Inflammatory macrophage treated with lipopolysaccharide for 4 hours (primary cell): ENCODE measurements at regions not wholly inside any gene's neighbourhood (a gene's known extent, or its start where the extent isn't known, plus 50 kb on each side); places are given as distances from the start of the nearest gene placed in this dataset.

ENCODE experiments used
- DNase-seq: peaks from one replicate; pipeline ENCODE4 v3.0.0-alpha.2; 2020

DNA sequence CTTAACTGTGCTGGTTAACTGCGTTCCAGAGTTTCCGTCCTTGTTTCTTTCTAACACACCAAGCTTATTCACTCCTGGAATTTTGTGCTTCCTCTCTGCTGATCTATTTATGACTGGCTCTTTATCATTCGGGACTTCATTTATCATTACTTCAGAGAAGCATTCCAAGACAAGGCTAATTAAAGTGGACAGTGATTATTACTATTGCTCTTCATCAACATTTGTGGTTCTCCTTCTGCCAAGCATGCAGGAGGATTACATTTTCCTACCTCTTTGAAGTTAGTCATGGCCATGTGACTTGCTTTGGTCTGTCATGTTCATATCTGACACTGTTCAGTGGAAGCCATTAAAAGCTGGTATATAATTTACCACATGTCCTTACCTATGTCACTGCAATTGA is 172.4 kb upstream of the AGR3 start:
- no peak for DNase-seq

GRCh38 chr7:17054836-17055235 is 173.1 kb upstream of the AGR3 start:
- no peak for DNase-seq

DNA sequence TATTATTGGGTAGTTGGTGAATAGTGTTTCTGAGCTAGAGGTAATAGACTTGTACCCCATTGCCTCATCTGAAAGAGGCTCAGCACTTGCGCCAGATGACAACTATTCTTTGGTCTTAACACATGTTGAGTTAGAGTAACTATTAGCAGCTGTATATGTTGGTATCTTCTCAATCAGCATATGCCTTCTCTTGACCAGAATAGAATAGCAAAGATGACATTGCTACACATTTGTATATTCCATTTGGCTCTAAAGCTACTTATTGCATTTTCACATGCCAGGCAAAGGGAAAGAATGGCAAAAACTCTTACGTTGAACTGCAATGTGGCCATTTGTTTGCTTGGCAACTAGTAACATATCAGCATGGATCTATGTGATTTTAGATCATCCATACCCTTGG is 173.8 kb upstream of the AGR3 start:
- DNase-seq, result no peak

DNA sequence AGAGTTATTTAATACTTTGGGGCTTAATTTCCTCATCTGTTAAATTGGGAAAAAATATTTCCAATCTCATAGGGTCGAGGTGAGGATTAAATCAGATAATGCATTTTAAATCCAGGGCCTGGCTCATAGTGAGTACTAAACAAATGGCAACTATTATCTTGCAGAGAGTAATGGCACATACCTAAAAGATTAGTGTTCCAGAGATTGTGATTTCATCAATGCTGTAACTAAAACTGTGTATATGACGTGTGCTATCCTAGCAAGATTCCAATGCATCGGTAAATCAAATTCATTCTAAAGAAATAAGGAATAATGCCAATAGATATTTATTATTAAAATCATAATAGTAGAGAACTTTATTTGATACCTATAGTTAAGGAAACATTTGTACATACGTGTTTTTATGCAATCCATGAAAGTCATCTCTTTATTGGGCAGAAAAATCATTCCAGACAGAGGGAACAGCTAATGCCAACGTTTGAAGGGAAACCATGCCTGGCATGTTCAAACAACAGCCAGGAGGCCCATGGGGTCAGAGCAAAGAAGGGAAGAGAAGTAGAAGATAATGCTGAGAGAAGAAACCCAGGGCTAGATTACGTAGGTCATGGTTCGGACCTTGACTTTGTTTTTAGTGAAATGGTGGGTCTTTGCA is 174.8 kb upstream of the AGR3 start:
- DNase-seq, result no peak

DNA sequence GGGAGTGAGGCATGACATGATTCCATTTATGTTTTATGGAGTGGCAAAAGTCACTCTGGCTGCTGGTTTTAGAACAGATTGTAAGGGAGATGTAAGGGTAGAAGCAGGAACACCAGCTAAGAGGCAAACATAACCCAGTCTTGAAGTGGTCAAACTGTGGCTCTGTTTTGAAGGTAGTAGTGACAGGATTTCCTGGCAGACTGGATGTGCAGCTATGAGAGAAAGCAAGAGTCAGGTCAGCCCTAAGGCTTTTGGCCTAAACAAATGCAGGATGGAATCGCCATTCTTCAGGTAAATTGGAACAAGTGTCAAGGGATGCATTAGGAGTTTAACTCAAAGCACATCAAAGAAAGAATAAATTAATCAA is 175.3 kb upstream of the AGR3 start:
- DNase-seq, result no peak

GRCh38 chr7:17058568-17058967 is 176.8 kb upstream of the AGR3 start:
- DNase-seq, result peak; percentile 89

GRCh38 chr7:17060051-17060450 is 178.3 kb upstream of the AGR3 start:
- DNase-seq, result no peak

DNA sequence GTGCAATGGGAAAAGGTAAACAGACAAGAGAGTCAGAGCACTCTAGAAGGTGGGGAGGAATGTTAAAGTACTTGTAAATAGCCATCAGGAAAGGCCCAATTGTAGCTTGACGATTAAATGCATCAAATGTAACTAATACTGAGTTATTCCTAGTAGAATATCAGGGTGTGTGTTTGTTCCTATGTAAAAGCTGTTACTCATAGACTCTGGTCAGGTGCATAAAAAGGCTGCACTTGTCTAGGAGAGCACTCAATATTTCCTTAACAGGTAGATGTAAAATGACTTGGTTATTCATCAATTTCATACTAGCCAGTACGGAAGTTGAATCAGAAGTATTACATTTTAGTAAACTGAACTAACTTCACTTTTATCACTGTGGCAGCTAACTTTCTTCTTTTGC is 179.7 kb upstream of the AGR3 start:
- DNase-seq, result no peak

DNA sequence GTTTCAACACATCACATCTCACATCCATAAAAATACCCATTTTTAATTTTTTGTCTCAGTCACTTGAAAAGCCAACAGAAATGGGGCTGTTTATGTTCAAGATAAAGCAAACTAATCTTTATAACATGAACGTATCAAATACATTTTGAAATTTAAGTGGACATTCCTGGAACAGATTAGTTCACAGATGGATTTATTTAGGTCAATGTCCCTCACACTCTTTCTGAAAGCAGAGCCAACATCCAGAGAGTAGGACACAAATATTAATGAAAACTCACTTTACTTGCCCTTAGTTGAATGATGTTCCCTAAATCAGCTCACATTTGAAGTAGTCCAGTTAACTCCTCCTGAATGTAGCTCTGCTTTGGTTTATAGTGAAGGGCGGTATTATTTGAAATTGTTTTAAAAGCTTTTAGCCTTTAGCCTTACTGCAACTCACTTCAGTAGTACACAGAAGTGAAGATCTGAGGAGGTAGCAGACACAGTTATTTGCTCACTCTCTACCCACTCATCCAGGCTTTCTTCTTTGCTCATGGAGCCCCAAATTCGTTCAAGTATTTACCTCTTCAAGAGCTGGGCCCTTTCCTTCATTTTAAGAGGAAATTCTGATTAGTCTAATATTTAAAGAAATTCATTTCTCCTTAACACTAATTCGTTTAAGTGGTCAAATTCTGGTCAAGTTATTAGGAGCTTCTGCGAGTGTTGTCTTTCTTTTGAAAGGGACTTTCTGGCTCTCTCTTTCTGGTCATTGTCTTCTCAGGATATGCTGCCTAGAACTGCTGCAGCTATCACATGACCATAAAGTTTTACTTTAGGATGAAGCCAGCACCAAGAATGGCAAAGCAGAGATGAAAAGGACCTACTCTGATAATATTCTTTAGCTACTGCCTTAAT is 180.6 kb upstream of the AGR3 start:
- DNase-seq, result no peak

DNA sequence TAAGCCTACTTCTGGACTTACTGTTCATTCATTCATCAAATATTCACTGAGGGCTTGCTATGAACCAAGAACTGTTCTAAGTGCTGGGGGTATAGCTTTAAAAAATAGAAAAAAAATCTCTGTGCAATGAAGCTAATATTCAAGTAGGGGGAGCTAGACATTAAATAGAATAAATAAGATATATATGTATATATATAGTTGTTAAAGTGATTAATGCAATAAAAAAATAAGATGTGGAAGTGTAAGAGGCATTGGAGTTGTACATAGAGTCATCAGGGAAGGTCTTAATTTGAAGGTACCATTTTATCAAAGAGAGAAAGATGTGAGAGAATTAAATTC is 181.2 kb upstream of the AGR3 start:
- peak; percentile 43 for DNase-seq

DNA sequence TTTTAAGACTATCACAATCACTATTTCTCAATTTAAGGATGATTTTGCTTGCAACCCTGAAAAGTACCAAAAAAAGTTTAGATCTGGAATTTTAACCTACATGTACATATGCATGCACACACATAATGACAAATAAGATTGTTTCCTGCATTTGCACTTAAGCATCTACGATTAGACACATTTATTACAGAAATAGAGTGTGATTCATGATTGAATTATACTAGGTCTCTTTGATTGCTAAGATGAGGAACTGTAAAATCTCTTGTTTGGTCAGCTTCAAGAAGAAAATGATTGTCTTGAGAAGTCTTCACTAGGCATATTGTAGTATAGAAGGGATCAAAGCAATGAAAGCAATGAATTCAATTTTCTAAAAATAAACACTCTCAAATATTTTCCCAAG is 185.9 kb upstream of the AGR3 start:
- peak; percentile 45 for DNase-seq

GRCh38 chr7:17069146-17069545 is 187.4 kb upstream of the AGR3 start:
- peak; percentile 94 for DNase-seq

- peak; percentile 77 for DNase-seq
Measured at GRCh38 chr7:17070231-17070708, 188.5 kb upstream of the AGR3 start.

DNA sequence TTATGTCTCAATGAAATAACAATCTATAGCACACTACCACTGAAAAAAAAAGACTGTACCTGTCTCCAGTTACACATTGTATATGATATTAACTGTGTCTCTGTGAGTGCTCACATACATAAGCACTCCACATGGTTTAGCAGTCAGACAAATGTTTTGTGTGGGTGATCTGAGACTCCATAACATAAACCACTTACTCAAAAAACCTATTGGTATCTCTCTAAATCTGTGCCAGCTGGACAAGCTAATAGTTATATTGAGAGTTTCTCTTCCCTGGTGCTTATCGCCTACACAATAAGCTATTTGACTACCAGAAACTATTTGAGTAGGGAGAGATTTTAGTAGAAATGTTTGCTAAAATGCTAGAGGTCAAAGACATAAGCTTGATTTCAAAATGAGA is 190.1 kb upstream of the AGR3 start:
- DNase-seq, result no peak

- DNase-seq, result no peak
Measured at GRCh38 chr7:17075601-17076255, 193.9 kb upstream of the AGR3 start.

DNA sequence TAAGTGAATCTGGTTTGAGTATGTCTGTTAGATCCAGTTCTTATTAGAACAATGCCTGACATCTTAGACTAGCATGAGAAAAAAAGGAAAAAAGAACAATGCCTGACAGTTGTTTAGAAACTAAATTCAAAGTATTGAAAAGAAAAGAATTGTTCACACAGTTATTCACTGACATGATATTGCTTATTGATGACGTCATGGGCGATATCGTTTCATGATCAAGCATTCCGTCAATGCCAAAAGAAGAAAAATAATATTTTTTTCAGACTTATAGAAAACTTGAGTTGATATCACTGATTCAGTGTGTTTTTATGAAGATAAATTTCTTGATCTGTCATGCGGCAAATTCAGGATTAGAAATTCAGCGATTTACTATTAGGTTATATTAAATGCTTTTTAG is 196.5 kb upstream of the AGR3 start:
- DNase-seq, result no peak

GRCh38 chr7:17083392-17084165 is 201.8 kb upstream of the AGR3 start:
- no peak for DNase-seq

GRCh38 chr7:17084166-17084475 is 202.3 kb upstream of the AGR3 start:
- no peak for DNase-seq

- DNase-seq, result no peak
Measured at GRCh38 chr7:17085186-17085585, 203.4 kb upstream of the AGR3 start.

GRCh38 chr7:17086403-17086802 is 204.6 kb upstream of the AGR3 start:
- DNase-seq, result no peak

GRCh38 chr7:17090751-17091150 is 207.7 kb upstream of the AHR start:
- DNase-seq, result no peak

- DNase-seq, result peak; percentile 12
Measured at GRCh38 chr7:17093461-17093860, 205.0 kb upstream of the AHR start.

GRCh38 chr7:17094963-17095574 is 203.4 kb upstream of the AHR start:
- DNase-seq, result no peak
